HL-60 (cell line): ENCODE measurements at regions not wholly inside any gene's neighbourhood (a gene's known extent, or its start where the extent isn't known, plus 50 kb on each side); places are given as distances from the start of the nearest gene placed in this dataset.
"Not testable (repeated sequence)": the region's sequence is repeated elsewhere in the genome, so short reads cannot be mapped to it uniquely, and the experiment has no call there.

Experiments used
- DNase-seq, 2 experiments: peaks; one replicate each; pipeline ENCODE4 v3.0.0-alpha.2; 2010 to 2020; ENCODE audit warnings: low read depth in 1 of 2, low spot score in 1 of 2
- H3K27ac ChIP-seq: fragments of 250-450 bp; sonication (Bioruptor Pico); replicated peaks from 2 replicates; pipeline ENCODE4 v1.5.1; 2020; ENCODE audit warnings: mild to moderate bottlenecking, moderate library complexity
- H3K27me3 ChIP-seq: fragments of 250-450 bp; sonication (Bioruptor Pico); 2 replicates; pipeline ENCODE4 v1.5.1; 2021; ENCODE audit warnings: mild to moderate bottlenecking, moderate library complexity; ENCODE audit not compliant: insufficient read depth, poor library complexity, severe bottlenecking
- H3K4me3 ChIP-seq: replicated peaks from 2 replicates; pipeline ENCODE4 v1.5.1; 2011; ENCODE audit warnings: mild to moderate bottlenecking, control low read depth, low read length; ENCODE audit not compliant: insufficient read depth
- CTCF ChIP-seq: IDR thresholded peaks from one replicate; pipeline ENCODE4 v1.5.1; 2011; ENCODE audit warnings: low read length, control low read depth, inconsistent platforms; ENCODE audit not compliant: insufficient read depth
- GABPA ChIP-seq: IDR thresholded peaks from 2 replicates; pipeline ENCODE4 v1.6.1; 2012; ENCODE audit warnings: low read depth
- POLR2AphosphoS5 ChIP-seq: IDR thresholded peaks from 2 replicates; pipeline ENCODE4 v1.6.1; 2012; ENCODE audit warnings: low read depth
- REST ChIP-seq: IDR thresholded peaks from 2 replicates; pipeline ENCODE4 v1.6.1; 2012; ENCODE audit warnings: low read depth; ENCODE audit not compliant: insufficient replicate concordance
- SPI1 ChIP-seq: IDR thresholded peaks from 2 replicates; pipeline ENCODE4 v1.6.1; 2012; ENCODE audit warnings: low read depth, mild to moderate bottlenecking, borderline replicate concordance

GRCh38 chr1:184820956-184821355 lies 66.3 kb upstream of the EDEM3 start:
- DNase-seq: no peak
- Histone ChIP-seq H3K27me3 (no peaks in the 10 kb centered on the region), H3K4me3 (no peak overlapping the region), H3K27ac (no peak overlapping the region)
- TF ChIP-seq CTCF: no peak
- TF ChIP-seq SPI1: no peak
- TF ChIP-seq GABPA: no peak
- TF ChIP-seq POLR2AphosphoS5: no peak
- TF ChIP-seq REST: no peak

GRCh38 chr1:184820218-184820750 lies 65.6 kb upstream of the EDEM3 start:
- DNase-seq: no peak
- H3K4me3 ChIP-seq: no peak overlapping the region
- no peak overlapping the region for H3K27ac ChIP-seq
- H3K27me3 ChIP-seq: no peaks in the 10 kb centered on the region
- TF ChIP-seq GABPA: no peak

GRCh38 chr1:184818646-184819045 lies 64.0 kb upstream of the EDEM3 start:
- TF ChIP-seq GABPA: no peak
- no peak for TF ChIP-seq REST
- TF ChIP-seq POLR2AphosphoS5: no peak
- no peak for TF ChIP-seq CTCF
- TF ChIP-seq SPI1: no peak

GRCh38 chr1:184817003-184817402 lies 62.3 kb upstream of the EDEM3 start:
- H3K27me3 ChIP-seq, H3K27ac ChIP-seq, H3K4me3 ChIP-seq, DNase-seq: not testable (repeated sequence)

More at GRCh38 chr1:184818646-184819045, 64.0 kb upstream of the EDEM3 start:
- no peak for DNase-seq
- Histone ChIP-seq H3K4me3 (no peak overlapping the region), H3K27ac (no peak overlapping the region), H3K27me3 (no peaks in the 10 kb centered on the region)

- no peak for DNase-seq
- H3K4me3 ChIP-seq: no peak overlapping the region
- no peak overlapping the region for H3K27ac ChIP-seq
- TF ChIP-seq CTCF (no peak), POLR2AphosphoS5 (no peak), REST (no peak), GABPA (no peak), SPI1 (no peak)
- no peaks in the 10 kb centered on the region for H3K27me3 ChIP-seq
Observed at GRCh38 chr1:184813528-184814089, 59.0 kb upstream of the EDEM3 start.
